ENCODE measurements at regions not wholly inside any gene's neighbourhood (a gene's known extent, or its start where the extent isn't known, plus 50 kb on each side); places are given as distances from the start of the nearest gene placed in this dataset.

DNA sequence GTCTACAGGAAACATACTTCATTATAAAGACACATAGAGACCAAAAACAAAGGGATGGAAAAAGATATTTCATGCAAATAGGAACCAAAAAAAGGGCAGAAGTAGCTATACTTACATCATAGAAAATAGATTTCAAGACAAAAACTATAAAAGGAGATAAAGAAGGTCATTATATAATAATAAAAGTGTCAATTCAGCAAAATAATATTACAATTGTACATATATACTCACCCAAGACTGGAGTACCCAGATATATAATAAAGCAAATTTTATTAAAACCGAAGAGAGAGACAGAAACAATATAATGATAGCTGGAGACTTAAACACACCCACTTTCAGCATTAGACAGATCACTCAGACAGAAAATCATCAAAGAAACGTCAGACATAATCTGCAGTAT, 546.3 kb downstream of the PRDM9 start:
- TF ChIP-seq, protein P1, sequence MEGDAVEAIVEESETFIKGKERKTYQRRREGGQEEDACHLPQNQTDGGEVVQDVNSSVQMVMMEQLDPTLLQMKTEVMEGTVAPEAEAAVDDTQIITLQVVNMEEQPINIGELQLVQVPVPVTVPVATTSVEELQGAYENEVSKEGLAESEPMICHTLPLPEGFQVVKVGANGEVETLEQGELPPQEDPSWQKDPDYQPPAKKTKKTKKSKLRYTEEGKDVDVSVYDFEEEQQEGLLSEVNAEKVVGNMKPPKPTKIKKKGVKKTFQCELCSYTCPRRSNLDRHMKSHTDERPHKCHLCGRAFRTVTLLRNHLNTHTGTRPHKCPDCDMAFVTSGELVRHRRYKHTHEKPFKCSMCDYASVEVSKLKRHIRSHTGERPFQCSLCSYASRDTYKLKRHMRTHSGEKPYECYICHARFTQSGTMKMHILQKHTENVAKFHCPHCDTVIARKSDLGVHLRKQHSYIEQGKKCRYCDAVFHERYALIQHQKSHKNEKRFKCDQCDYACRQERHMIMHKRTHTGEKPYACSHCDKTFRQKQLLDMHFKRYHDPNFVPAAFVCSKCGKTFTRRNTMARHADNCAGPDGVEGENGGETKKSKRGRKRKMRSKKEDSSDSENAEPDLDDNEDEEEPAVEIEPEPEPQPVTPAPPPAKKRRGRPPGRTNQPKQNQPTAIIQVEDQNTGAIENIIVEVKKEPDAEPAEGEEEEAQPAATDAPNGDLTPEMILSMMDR (IDR thresholded peaks at IDR 0.05 in 4 of 5, conservative IDR thresholded peaks at IDR 0.05 in 1 of 5): no peak
- no peak for TF ChIP-seq POLR2A (IDR thresholded peaks at IDR 0.05)
